ENCODE measurements at regions not wholly inside any gene's neighbourhood (a gene's known extent, or its start where the extent isn't known, plus 50 kb on each side); places are given as distances from the start of the nearest gene placed in this dataset.
"Not testable (repeated sequence)": the region's sequence is repeated elsewhere in the genome, so short reads cannot be mapped to it uniquely, and the experiment has no call there.

- no peak overlapping the region for H3K4me3 ChIP-seq (replicated peaks in 1 of 4; ENCODE audit: control extremely low read depth in 1 of 4, insufficient read depth in 1 of 4, low read depth in 3 of 4, low read length in 4 of 4)
- no peaks in the 10 kb centered on the region for H3K27me3 ChIP-seq (ENCODE audit: control insufficient read depth, insufficient read depth, low read length)
- H3K4me1 ChIP-seq (ENCODE audit: control insufficient read depth, extremely low read depth, insufficient read depth, low read length): no peaks in the 10 kb centered on the region
- no peaks in the 10 kb centered on the region for H3K9me3 ChIP-seq (ENCODE audit: control insufficient read depth, insufficient read depth, low read depth, low read length)
- no peaks in the 10 kb centered on the region for H3K36me3 ChIP-seq (ENCODE audit: control insufficient read depth, insufficient read depth, low read length)
- no peak for TF ChIP-seq EZH2 (IDR thresholded peaks at IDR 0.05; ENCODE audit: low read length, missing control alignments)
- no peak for TF ChIP-seq CTCF (conservative IDR thresholded peaks at IDR 0.05 in 1 of 2, IDR thresholded peaks at IDR 0.05 in 1 of 2; ENCODE audit: low read depth in 1 of 2, low read length in 2 of 2)
- no peaks in the 10 kb centered on the region for H4K20me1 ChIP-seq (ENCODE audit: control insufficient read depth, extremely low read depth, insufficient read depth, low read length)
- no peak overlapping the region for H2AFZ ChIP-seq (ENCODE audit: low read length)
- H3K79me2 ChIP-seq (ENCODE audit: control insufficient read depth, insufficient read depth, low read length): no peaks in the 10 kb centered on the region
- DNase-seq (ENCODE audit: low read depth in 2 of 2): peak; percentile 34 to 42
- no peak overlapping the region for H3K4me2 ChIP-seq (ENCODE audit: extremely low read depth, insufficient read depth, low read length)
- H3K9ac ChIP-seq (ENCODE audit: insufficient read depth, low read length): no peak overlapping the region
- no peak overlapping the region for H3K27ac ChIP-seq (ENCODE audit: insufficient read depth, low read length)
Observed at GRCh38 chr1:221575605-221576004, 166.3 kb downstream of the DUSP10 start.

- Histone ChIP-seq H3K9ac (ENCODE audit: insufficient read depth, low read length) (no peak overlapping the region), H3K36me3 (ENCODE audit: control insufficient read depth, insufficient read depth, low read length) (no peaks in the 10 kb centered on the region), H3K9me3 (ENCODE audit: control insufficient read depth, insufficient read depth, low read depth, low read length) (no peaks in the 10 kb centered on the region), H4K20me1 (ENCODE audit: control insufficient read depth, extremely low read depth, insufficient read depth, low read length) (no peaks in the 10 kb centered on the region), H3K79me2 (ENCODE audit: control insufficient read depth, insufficient read depth, low read length) (no peaks in the 10 kb centered on the region), H3K27ac (ENCODE audit: insufficient read depth, low read length) (no peak overlapping the region), H3K27me3 (ENCODE audit: control insufficient read depth, insufficient read depth, low read length) (no peaks in the 10 kb centered on the region), H3K4me1 (ENCODE audit: control insufficient read depth, extremely low read depth, insufficient read depth, low read length) (no peaks in the 10 kb centered on the region), H3K4me3 (replicated peaks in 1 of 4; ENCODE audit: control extremely low read depth in 1 of 4, insufficient read depth in 1 of 4, low read depth in 3 of 4, low read length in 4 of 4) (no peak overlapping the region), H3K4me2 (ENCODE audit: extremely low read depth, insufficient read depth, low read length) (no peak overlapping the region), H2AFZ (ENCODE audit: low read length) (no peak overlapping the region)
- TF ChIP-seq CTCF (conservative IDR thresholded peaks at IDR 0.05 in 1 of 2, IDR thresholded peaks at IDR 0.05 in 1 of 2; ENCODE audit: low read depth in 1 of 2, low read length in 2 of 2) (no peak), EZH2 (IDR thresholded peaks at IDR 0.05; ENCODE audit: low read length, missing control alignments) (no peak)
- peak; percentile 83 to 92 for DNase-seq (ENCODE audit: low read depth in 2 of 2)
Observed at GRCh38 chr1:221576268-221576667, 165.6 kb downstream of the DUSP10 start.

- H3K27ac ChIP-seq (ENCODE audit: insufficient read depth, low read length): no peak overlapping the region
- H2AFZ ChIP-seq (ENCODE audit: low read length): no peak overlapping the region
- no peaks in the 10 kb centered on the region for H3K79me2 ChIP-seq (ENCODE audit: control insufficient read depth, insufficient read depth, low read length)
- H3K4me2 ChIP-seq (ENCODE audit: extremely low read depth, insufficient read depth, low read length): no peak overlapping the region
- no peaks in the 10 kb centered on the region for H3K27me3 ChIP-seq (ENCODE audit: control insufficient read depth, insufficient read depth, low read length)
- no peak for TF ChIP-seq EZH2 (IDR thresholded peaks at IDR 0.05; ENCODE audit: low read length, missing control alignments)
- TF ChIP-seq CTCF (conservative IDR thresholded peaks at IDR 0.05 in 1 of 2, IDR thresholded peaks at IDR 0.05 in 1 of 2; ENCODE audit: low read depth in 1 of 2, low read length in 2 of 2): no peak
- H3K4me3 ChIP-seq (replicated peaks in 1 of 4; ENCODE audit: control extremely low read depth in 1 of 4, insufficient read depth in 1 of 4, low read depth in 3 of 4, low read length in 4 of 4): no peak overlapping the region
- no peaks in the 10 kb centered on the region for H4K20me1 ChIP-seq (ENCODE audit: control insufficient read depth, extremely low read depth, insufficient read depth, low read length)
- no peaks in the 10 kb centered on the region for H3K36me3 ChIP-seq (ENCODE audit: control insufficient read depth, insufficient read depth, low read length)
- H3K4me1 ChIP-seq (ENCODE audit: control insufficient read depth, extremely low read depth, insufficient read depth, low read length): peaks cover 3% of the 10 kb centered on the region
- DNase-seq (ENCODE audit: low read depth in 2 of 2): peak in 1 of 2 donors; percentile 31
- no peaks in the 10 kb centered on the region for H3K9me3 ChIP-seq (ENCODE audit: control insufficient read depth, insufficient read depth, low read depth, low read length)
- no peak overlapping the region for H3K9ac ChIP-seq (ENCODE audit: insufficient read depth, low read length)
Observed at GRCh38 chr1:221583465-221583864, 158.4 kb downstream of the DUSP10 start.

GRCh38 chr1:221587013-221587412, 154.9 kb downstream of the DUSP10 start:
- H2AFZ ChIP-seq (ENCODE audit: low read length); H3K27me3 ChIP-seq (ENCODE audit: control insufficient read depth, insufficient read depth, low read length); H3K9me3 ChIP-seq (ENCODE audit: control insufficient read depth, insufficient read depth, low read depth, low read length); H3K79me2 ChIP-seq (ENCODE audit: control insufficient read depth, insufficient read depth, low read length); H3K9ac ChIP-seq (ENCODE audit: insufficient read depth, low read length); H3K4me3 ChIP-seq (replicated peaks in 1 of 4; ENCODE audit: control extremely low read depth in 1 of 4, insufficient read depth in 1 of 4, low read depth in 3 of 4, low read length in 4 of 4); H3K27ac ChIP-seq (ENCODE audit: insufficient read depth, low read length); H3K36me3 ChIP-seq (ENCODE audit: control insufficient read depth, insufficient read depth, low read length); H3K4me1 ChIP-seq (ENCODE audit: control insufficient read depth, extremely low read depth, insufficient read depth, low read length); H3K4me2 ChIP-seq (ENCODE audit: extremely low read depth, insufficient read depth, low read length); H4K20me1 ChIP-seq (ENCODE audit: control insufficient read depth, extremely low read depth, insufficient read depth, low read length); DNase-seq (ENCODE audit: low read depth in 2 of 2): not testable (repeated sequence)

GRCh38 chr1:221591250-221591649, 150.6 kb downstream of the DUSP10 start:
- not testable (repeated sequence) for H3K27me3 ChIP-seq (ENCODE audit: control insufficient read depth, insufficient read depth, low read length); H3K79me2 ChIP-seq (ENCODE audit: control insufficient read depth, insufficient read depth, low read length); H3K4me2 ChIP-seq (ENCODE audit: extremely low read depth, insufficient read depth, low read length); H3K4me3 ChIP-seq (replicated peaks in 1 of 4; ENCODE audit: control extremely low read depth in 1 of 4, insufficient read depth in 1 of 4, low read depth in 3 of 4, low read length in 4 of 4); DNase-seq (ENCODE audit: low read depth in 2 of 2); H4K20me1 ChIP-seq (ENCODE audit: control insufficient read depth, extremely low read depth, insufficient read depth, low read length); H3K9ac ChIP-seq (ENCODE audit: insufficient read depth, low read length); H3K9me3 ChIP-seq (ENCODE audit: control insufficient read depth, insufficient read depth, low read depth, low read length); H2AFZ ChIP-seq (ENCODE audit: low read length); H3K36me3 ChIP-seq (ENCODE audit: control insufficient read depth, insufficient read depth, low read length); H3K27ac ChIP-seq (ENCODE audit: insufficient read depth, low read length); H3K4me1 ChIP-seq (ENCODE audit: control insufficient read depth, extremely low read depth, insufficient read depth, low read length)
